ENCODE measurements at regions not wholly inside any gene's neighbourhood (a gene's known extent, or its start where the extent isn't known, plus 50 kb on each side); places are given as distances from the start of the nearest gene placed in this dataset.

GRCh38 chr5:35516271-35516670 lies 101.4 kb upstream of the SPEF2 start:
- TF ChIP-seq CTCF (conservative IDR thresholded peaks at IDR 0.05 in 1 of 2, IDR thresholded peaks at IDR 0.05 in 1 of 2; ENCODE audit: low read depth in 1 of 2, low read length in 2 of 2) (no peak), EZH2 (IDR thresholded peaks at IDR 0.05; ENCODE audit: low read length, missing control alignments) (no peak)

All from fibroblast of lung (primary cell).